ENCODE measurements at regions not wholly inside any gene's neighbourhood (a gene's known extent, or its start where the extent isn't known, plus 50 kb on each side); places are given as distances from the start of the nearest gene placed in this dataset.

GRCh38 chr5:19143935-19144334 is 844.1 kb downstream of the CDH18 start:
- peaks cover under 1% of the 10 kb centered on the region for H3K9me3 Mint-ChIP-seq
- ChIA-PET CTCF (no interaction called here), POLR2A (no interaction called here)
- intact Hi-C loops (cut with micrococcal nuclease) = no loop called here
- H3K27ac Mint-ChIP-seq = no peak overlapping the region
- no peak for TF ChIP-seq CTCF (IDR thresholded peaks at IDR 0.05)
- no peaks in the 10 kb centered on the region for H3K27me3 Mint-ChIP-seq
- H3K4me1 Mint-ChIP-seq = no peaks in the 10 kb centered on the region
- ATAC-seq (ENCODE audit: low read depth) (no peak), DNase-seq (no peak)
- H3K4me3 Mint-ChIP-seq = no peak overlapping the region
- no peaks in the 10 kb centered on the region for H3K36me3 Mint-ChIP-seq (ENCODE audit: low read depth)

- POLR2A ChIA-PET = no interaction called here
- no peak for TF ChIP-seq CTCF (IDR thresholded peaks at IDR 0.05)
Measured at GRCh38 chr5:19169426-19169825, 818.6 kb downstream of the CDH18 start.

GRCh38 chr5:19172926-19173470 is 815.0 kb downstream of the CDH18 start:
- ATAC-seq (ENCODE audit: low read depth) (no peak), DNase-seq (no peak)
- Mint-ChIP-seq H3K4me3 (no peak overlapping the region), H3K9me3 (no peaks in the 10 kb centered on the region), H3K4me1 (no peaks in the 10 kb centered on the region), H3K36me3 (ENCODE audit: low read depth) (no peaks in the 10 kb centered on the region), H3K27me3 (no peaks in the 10 kb centered on the region), H3K27ac (no peak overlapping the region)
- ChIA-PET POLR2A (no interaction called here), CTCF (no interaction called here)
- TF ChIP-seq CTCF (IDR thresholded peaks at IDR 0.05) = no peak
- intact Hi-C loops (cut with micrococcal nuclease) = no loop called here

More at GRCh38 chr5:19169426-19169825, 818.6 kb downstream of the CDH18 start:
- CTCF ChIA-PET = no interaction called here
- intact Hi-C loops (cut with micrococcal nuclease) = no loop called here
- H3K4me1 Mint-ChIP-seq = no peaks in the 10 kb centered on the region
- H3K36me3 Mint-ChIP-seq (ENCODE audit: low read depth) = no peaks in the 10 kb centered on the region
- DNase-seq = no peak
- no peak overlapping the region for H3K27ac Mint-ChIP-seq
- no peak overlapping the region for H3K4me3 Mint-ChIP-seq
- H3K27me3 Mint-ChIP-seq = no peaks in the 10 kb centered on the region
- no peaks in the 10 kb centered on the region for H3K9me3 Mint-ChIP-seq
- ATAC-seq (ENCODE audit: low read depth) = no peak

- intact Hi-C loops (cut with micrococcal nuclease) = no loop called here
- Mint-ChIP-seq H3K9me3 (no peaks in the 10 kb centered on the region), H3K4me1 (no peaks in the 10 kb centered on the region), H3K4me3 (no peak overlapping the region), H3K27ac (no peak overlapping the region), H3K36me3 (ENCODE audit: low read depth) (no peaks in the 10 kb centered on the region), H3K27me3 (no peaks in the 10 kb centered on the region)
- TF ChIP-seq CTCF (IDR thresholded peaks at IDR 0.05) = no peak
- ChIA-PET CTCF (no interaction called here), POLR2A (no interaction called here)
- no peak for ATAC-seq (ENCODE audit: low read depth)
- DNase-seq = no peak
Measured at GRCh38 chr5:19175776-19176570, 812.0 kb downstream of the CDH18 start.

- Mint-ChIP-seq H3K27ac (no peak overlapping the region), H3K9me3 (no peaks in the 10 kb centered on the region), H3K4me3 (no peak overlapping the region), H3K36me3 (ENCODE audit: low read depth) (no peaks in the 10 kb centered on the region), H3K27me3 (no peaks in the 10 kb centered on the region), H3K4me1 (no peaks in the 10 kb centered on the region)
- CTCF ChIA-PET = no interaction called here
- no peak for TF ChIP-seq CTCF (IDR thresholded peaks at IDR 0.05)
- ATAC-seq (ENCODE audit: low read depth) = no peak
- DNase-seq = no peak
- intact Hi-C loops (cut with micrococcal nuclease) = no loop called here
- POLR2A ChIA-PET = no interaction called here
Measured at GRCh38 chr5:19179571-19179970, 808.4 kb downstream of the CDH18 start.

Measured in activated B cell treated with CpG ODN at 0.5 μM for 24 hours (primary cell).